Endothelial cell of umbilical vein (primary cell): ENCODE measurements at regions not wholly inside any gene's neighbourhood (a gene's known extent, or its start where the extent isn't known, plus 50 kb on each side); places are given as distances from the start of the nearest gene placed in this dataset.

Experiments used
- BruUV-seq: library from RNA; stranded (reverse); fragments of 400-500 nt; replicated peaks from 2 replicates; lab custom pipeline; 2021; lab: Mats Ljungman, UMichigan
- CTCF ChIA-PET: fragments of 300-600, 350-600 bp; sonication (Branson Sonifier 250); formaldehyde crosslinking; loops from one replicate; lab custom pipeline; 2021; ENCODE audit warnings: antibody characterized with exemption, inconsistent platforms; lab: Charles Lee
- POLR2A ChIA-PET: fragments of 300-600, 350-600 bp; sonication (Branson Sonifier 250); formaldehyde crosslinking; loops from one replicate; lab custom pipeline; 2021; ENCODE audit warnings: antibody characterized with exemption, inconsistent platforms; lab: Charles Lee
- DNase-seq: peaks from one replicate; pipeline ENCODE4 v3.0.0-alpha.2; 2011; ENCODE audit warnings: low read depth, low spot score
- FAIRE-seq: peaks from 2 replicates; lab custom pipeline; 2011; peaks lifted over from hg19 to GRCh38; lab: Jason Lieb, UNC
- H2AFZ ChIP-seq: 2 replicates; pipeline ENCODE4 v1.6.0; 2012; ENCODE audit warnings: low read depth, low read length, control low read depth, inconsistent platforms
- H3K27ac ChIP-seq: 2 replicates; pipeline ENCODE4 v1.5.1; 2011; ENCODE audit warnings: low read depth, mild to moderate bottlenecking, control low read depth, low read length, moderate library complexity; ENCODE audit not compliant: insufficient read depth
- H3K27me3 ChIP-seq, 2 experiments: 2 replicates each; pipeline versions ENCODE4 v1.6.0 to v1.6.1; 2011; ENCODE audit warnings: low read length in 2 of 2, mixed read lengths in 1 of 2; ENCODE audit not compliant: control insufficient read depth in 2 of 2, insufficient read depth in 2 of 2
- H3K36me3 ChIP-seq, 2 experiments: 2 replicates in 1 of 2; 3 replicates in 1 of 2; pipeline ENCODE4 v1.5.1; 2011; ENCODE audit warnings: low read length in 2 of 2, mild to moderate bottlenecking in 1 of 2, moderate library complexity in 1 of 2; ENCODE audit not compliant: control insufficient read depth in 2 of 2, insufficient read depth in 2 of 2; ENCODE audit errors: extremely low read depth in 1 of 2
- H3K4me1 ChIP-seq: 3 replicates; pipeline ENCODE4 v1.5.1; 2011; ENCODE audit warnings: mild to moderate bottlenecking, low read length; ENCODE audit not compliant: control insufficient read depth, insufficient read depth; ENCODE audit errors: extremely low read depth
- H3K4me2 ChIP-seq: 2 replicates; pipeline ENCODE4 v1.6.1; 2011; ENCODE audit warnings: low read length, control low read depth, mixed read lengths; ENCODE audit not compliant: insufficient read depth
- H3K4me3 ChIP-seq, 3 experiments: fragments of 200-600 bp in 1 of 3; sonication (generic), shearing (Covaris generic) in 1 of 3; replicated peaks in 1 of 3; 2 replicates each; pipeline ENCODE4 v1.5.1; 2011 to 2016; ENCODE audit warnings: control low read depth in 3 of 3, low read length in 3 of 3, mild to moderate bottlenecking in 2 of 3, inconsistent platforms in 1 of 3, low read depth in 1 of 3, moderate library complexity in 1 of 3; ENCODE audit not compliant: insufficient read depth in 1 of 3
- H3K79me2 ChIP-seq: 2 replicates; pipeline ENCODE4 v1.6.0; 2012; ENCODE audit warnings: low read length, inconsistent platforms; ENCODE audit not compliant: control insufficient read depth, insufficient read depth
- H3K9ac ChIP-seq: replicated peaks from 2 replicates; pipeline ENCODE3; 2011; ENCODE audit warnings: low read length, control low read depth; ENCODE audit not compliant: insufficient read depth; ENCODE audit errors: extremely low read depth
- H3K9me1 ChIP-seq: replicated peaks from 3 replicates; pipeline ENCODE4 v1.6.0; 2011; ENCODE audit warnings: mild to moderate bottlenecking, low read length; ENCODE audit not compliant: control insufficient read depth, insufficient read depth; ENCODE audit errors: extremely low read depth
- H3K9me3 ChIP-seq: replicated peaks from 2 replicates; pipeline ENCODE4 v1.5.1; 2012; ENCODE audit warnings: low read length, inconsistent platforms; ENCODE audit not compliant: control insufficient read depth, insufficient read depth
- H4K20me1 ChIP-seq: replicated peaks from 2 replicates; pipeline ENCODE3; 2011; ENCODE audit warnings: mild to moderate bottlenecking, low read length; ENCODE audit not compliant: control insufficient read depth, insufficient read depth; ENCODE audit errors: extremely low read depth
- EZH2 ChIP-seq: IDR thresholded peaks from 2 replicates; pipeline ENCODE4 v1.6.1; 2012; ENCODE audit warnings: borderline replicate concordance, low read depth, mild to moderate bottlenecking, moderate library complexity, low read length, inconsistent platforms; ENCODE audit not compliant: severe bottlenecking
- FOS ChIP-seq: IDR thresholded peaks from 2 replicates; pipeline ENCODE4 v1.6.1; 2011; ENCODE audit warnings: mild to moderate bottlenecking, low read length, moderate library complexity, borderline replicate concordance; ENCODE audit not compliant: insufficient read depth
- GATA2 ChIP-seq: IDR thresholded peaks from 2 replicates; pipeline ENCODE4 v1.7.0; 2011; ENCODE audit warnings: low read depth, mild to moderate bottlenecking, moderate library complexity, mixed read lengths, low read length; ENCODE audit not compliant: insufficient read length, insufficient read depth
- JUN ChIP-seq: IDR thresholded peaks from 2 replicates; pipeline ENCODE4 v1.6.1; 2011; ENCODE audit warnings: borderline replicate concordance, low read depth; ENCODE audit not compliant: insufficient read length, insufficient read depth
- MYC ChIP-seq: IDR thresholded peaks from one replicate; pipeline ENCODE4 v1.6.1; 2011; ENCODE audit warnings: mild to moderate bottlenecking, low read depth, low read length
- POLR2A ChIP-seq: IDR thresholded peaks from 2 replicates; pipeline ENCODE4 v1.6.1; 2012; ENCODE audit warnings: low read depth, mild to moderate bottlenecking, control low read depth, low read length
- POLR2AphosphoS5 ChIP-seq: IDR thresholded peaks from 2 replicates; pipeline ENCODE4 v1.6.1; 2012; ENCODE audit warnings: low read depth, mild to moderate bottlenecking, control low read depth, low read length, moderate library complexity; ENCODE audit not compliant: insufficient read depth
- dilution Hi-C: fragments of 300-500 bp; cut with MboI; formaldehyde crosslinking; loops from one replicate; pipeline ENCODE4 v1.15.0; 2019; ENCODE audit warnings: low sequenced_read_pairs; ENCODE audit not compliant: extremely low pct_ligation_motif_present
- intact Hi-C: fragments of 100-400 bp; cut with micrococcal nuclease; formaldehyde crosslinking; loops from one replicate; pipeline ENCODE4 v1.10.0; 2022
- TF ChIP-seq, protein P1 (sequence below), 2 donors: IDR thresholded peaks; 1 replicate in 1 of 2; 2 replicates in 1 of 2; pipeline ENCODE4 v1.5.1; 2011; ENCODE audit warnings: low read length in 2 of 2, mild to moderate bottlenecking in 2 of 2, moderate library complexity in 2 of 2, control low read depth in 1 of 2, inconsistent platforms in 1 of 2, low read depth in 1 of 2; ENCODE audit not compliant: insufficient read depth in 1 of 2; ENCODE audit errors: extremely low read depth in 1 of 2
- TF ChIP-seq, protein P2 (sequence below): IDR thresholded peaks from 2 replicates; pipeline ENCODE4 v1.6.1; 2011; ENCODE audit not compliant: insufficient read depth, insufficient read length

DNA sequence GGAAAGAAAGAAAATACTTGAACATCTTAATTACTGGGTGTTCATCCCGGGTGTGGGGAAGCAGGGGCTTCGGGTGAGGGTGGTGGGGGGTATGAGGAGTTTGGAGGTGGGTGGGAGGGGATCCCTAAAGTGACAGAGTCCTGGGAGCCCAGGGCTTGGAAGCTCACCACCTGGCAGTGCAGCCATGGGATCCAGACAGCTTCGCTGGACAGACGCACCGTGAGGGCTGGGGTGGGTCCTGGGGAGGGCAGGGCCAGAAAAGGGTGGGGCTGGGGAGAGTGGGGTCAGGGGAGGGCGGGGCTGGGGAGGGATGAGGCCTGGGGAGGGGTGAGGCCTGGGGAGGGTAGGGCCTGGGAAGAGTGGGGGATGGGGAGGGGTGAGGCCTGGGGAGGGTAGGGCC lies 127.5 kb upstream of the LPCAT1 start:
- H4K20me1 ChIP-seq = no peaks in the 10 kb centered on the region
- no peaks in the 10 kb centered on the region for H3K4me1 ChIP-seq
- no peak overlapping the region for H3K4me2 ChIP-seq
- no peak for TF ChIP-seq GATA2
- TF ChIP-seq, protein P1, sequence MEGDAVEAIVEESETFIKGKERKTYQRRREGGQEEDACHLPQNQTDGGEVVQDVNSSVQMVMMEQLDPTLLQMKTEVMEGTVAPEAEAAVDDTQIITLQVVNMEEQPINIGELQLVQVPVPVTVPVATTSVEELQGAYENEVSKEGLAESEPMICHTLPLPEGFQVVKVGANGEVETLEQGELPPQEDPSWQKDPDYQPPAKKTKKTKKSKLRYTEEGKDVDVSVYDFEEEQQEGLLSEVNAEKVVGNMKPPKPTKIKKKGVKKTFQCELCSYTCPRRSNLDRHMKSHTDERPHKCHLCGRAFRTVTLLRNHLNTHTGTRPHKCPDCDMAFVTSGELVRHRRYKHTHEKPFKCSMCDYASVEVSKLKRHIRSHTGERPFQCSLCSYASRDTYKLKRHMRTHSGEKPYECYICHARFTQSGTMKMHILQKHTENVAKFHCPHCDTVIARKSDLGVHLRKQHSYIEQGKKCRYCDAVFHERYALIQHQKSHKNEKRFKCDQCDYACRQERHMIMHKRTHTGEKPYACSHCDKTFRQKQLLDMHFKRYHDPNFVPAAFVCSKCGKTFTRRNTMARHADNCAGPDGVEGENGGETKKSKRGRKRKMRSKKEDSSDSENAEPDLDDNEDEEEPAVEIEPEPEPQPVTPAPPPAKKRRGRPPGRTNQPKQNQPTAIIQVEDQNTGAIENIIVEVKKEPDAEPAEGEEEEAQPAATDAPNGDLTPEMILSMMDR (IDR thresholded peaks at IDR 0.05; ENCODE audit: extremely low read depth in 1 of 2, insufficient read depth in 1 of 2, low read depth in 1 of 2, low read length in 2 of 2) = no peak
- TF ChIP-seq FOS = no peak
- TF ChIP-seq EZH2 = no peak
- TF ChIP-seq MYC = no peak
- TF ChIP-seq POLR2AphosphoS5 = no peak
- TF ChIP-seq POLR2A = no peak
- TF ChIP-seq JUN = no peak
- TF ChIP-seq, protein P2, sequence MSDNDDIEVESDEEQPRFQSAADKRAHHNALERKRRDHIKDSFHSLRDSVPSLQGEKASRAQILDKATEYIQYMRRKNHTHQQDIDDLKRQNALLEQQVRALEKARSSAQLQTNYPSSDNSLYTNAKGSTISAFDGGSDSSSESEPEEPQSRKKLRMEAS = no peak
- no peaks in the 10 kb centered on the region for H3K9me1 ChIP-seq
- dilution Hi-C loops (no loop called here), intact Hi-C loops (no loop called here)
- no peaks in the 10 kb centered on the region for H3K9me3 ChIP-seq
- BruUV-seq = no TSS peak
- H3K27me3 ChIP-seq = peaks cover 4 to 12% of the 10 kb centered on the region in 2 experiments
- ChIA-PET POLR2A (no interaction called here), CTCF (no interaction called here)
- H3K9ac ChIP-seq = no peak overlapping the region
- no peaks in the 10 kb centered on the region for H3K36me3 ChIP-seq
- H3K79me2 ChIP-seq = no peaks in the 10 kb centered on the region
- DNase-seq (no peak), FAIRE-seq (no peak)
- no peak overlapping the region for H3K27ac ChIP-seq
- no peak overlapping the region for H2AFZ ChIP-seq
- no peak overlapping the region for H3K4me3 ChIP-seq
